Breast epithelium (tissue), 3 donors: ENCODE measurements at regions not wholly inside any gene's neighbourhood (a gene's known extent, or its start where the extent isn't known, plus 50 kb on each side); places are given as distances from the start of the nearest gene placed in this dataset.

Experiments
- CTCF ChIP-seq, 3 donors: fragments of 450-650 bp; IDR thresholded peaks; one replicate each; pipeline ENCODE4 v1.5.1; 2016 to 2017; ENCODE audit warnings: antibody characterized with exemption in 3 of 3, mild to moderate bottlenecking in 3 of 3, moderate library complexity in 3 of 3
- POLR2A ChIP-seq: fragments of 450-650 bp; IDR thresholded peaks from one replicate; pipeline ENCODE4 v1.6.1; 2016; ENCODE audit warnings: antibody characterized with exemption, mild to moderate bottlenecking, moderate library complexity

DNA sequence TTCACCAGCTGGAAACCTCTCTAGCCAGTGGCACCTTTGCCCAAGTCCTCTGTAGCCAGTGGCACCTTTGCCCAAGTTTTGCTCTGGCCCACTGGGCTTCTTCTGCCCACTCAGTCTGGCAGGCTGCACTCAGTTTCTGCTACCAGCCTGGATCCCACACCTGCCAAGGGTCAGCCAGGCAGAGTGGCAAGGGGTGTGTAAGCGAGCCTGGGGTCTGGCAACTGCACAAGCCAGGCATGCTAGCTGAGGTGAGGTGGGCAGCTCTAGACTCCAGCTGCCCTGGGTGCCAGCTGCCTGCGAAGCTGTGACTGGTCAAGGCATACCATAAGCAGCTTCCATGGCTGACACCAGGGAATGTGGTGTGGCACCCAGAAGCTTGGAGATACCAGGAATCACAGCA lies 233.1 kb upstream of the DKK2 start:
- TF ChIP-seq CTCF (IDR thresholded peaks at IDR 0.05) (no peak), POLR2A (no peak)
